GM12878 (cell line): ENCODE measurements at regions not wholly inside any gene's neighbourhood (a gene's known extent, or its start where the extent isn't known, plus 50 kb on each side); places are given as distances from the start of the nearest gene placed in this dataset.

Experiments used
- ATAC-seq: fragments of 200-7000 bp; cut with Tn5 transposase; 3 replicates; pipeline ENCODE4 v1.9.1; 2020; ENCODE audit warnings: mild to moderate bottlenecking, moderate library complexity
- BruUV-seq: library from RNA; stranded (reverse); fragments of 400-500 nt; replicated peaks from 2 replicates; lab custom pipeline; 2021; lab: Mats Ljungman, UMichigan
- CTCF ChIA-PET: fragments of 300-600 bp; sonication (Branson Sonifier 250); formaldehyde crosslinking; extraction: SDS; loops from one replicate; lab custom pipeline; 2021; ENCODE audit warnings: inconsistent platforms; lab: Yijun Ruan, JAX
- POLR2A ChIA-PET: fragments of 350-600 bp; formaldehyde crosslinking; extraction: SDS; loops from one replicate; lab custom pipeline; 2021; ENCODE audit warnings: inconsistent platforms; lab: Charles Lee
- RAD21 ChIA-PET: fragments of 300-600 bp; sonication (Branson Sonifier 250); formaldehyde crosslinking; loops from one replicate; lab custom pipeline; 2023; ENCODE audit warnings: antibody characterized with exemption; ENCODE audit not compliant: unreplicated experiment; lab: Charles Lee
- SMC1A ChIA-PET: fragments of 300-600 bp; sonication (Branson Sonifier 250); formaldehyde crosslinking; loops from one replicate; lab custom pipeline; 2023; ENCODE audit not compliant: unreplicated experiment, uncharacterized antibody; lab: Charles Lee
- DNase-seq: peaks from one replicate; pipeline ENCODE4 v3.0.0-alpha.2; 2011; ENCODE audit warnings: low read depth, low spot score
- FAIRE-seq: peaks from 3 replicates; lab custom pipeline; 2011; peaks lifted over from hg19 to GRCh38; lab: Jason Lieb, UNC
- H2AFZ ChIP-seq: 2 replicates; pipeline ENCODE4 v1.6.0; 2011; ENCODE audit warnings: low read depth, low read length, control low read depth; ENCODE audit not compliant: control insufficient read depth
- H3K27ac ChIP-seq: 2 replicates; pipeline ENCODE4 v1.5.1; 2011; ENCODE audit warnings: control low read depth; ENCODE audit not compliant: control insufficient read depth, insufficient read depth
- H3K27me3 ChIP-seq, 2 experiments: replicated peaks in 1 of 2; 2 replicates each; pipeline versions ENCODE4 v1.6.0 to v1.6.1; 2011; ENCODE audit warnings: low read length in 1 of 2; ENCODE audit not compliant: control insufficient read depth in 2 of 2, insufficient read depth in 2 of 2
- H3K36me3 ChIP-seq, 2 experiments: 2 replicates each; pipeline ENCODE4 v1.5.1; 2011; ENCODE audit warnings: low read length in 1 of 2; ENCODE audit not compliant: control insufficient read depth in 2 of 2, insufficient read depth in 2 of 2
- H3K4me1 ChIP-seq: 2 replicates; pipeline ENCODE4 v1.6.1; 2011; ENCODE audit warnings: mild to moderate bottlenecking, low read length, moderate library complexity, mixed read lengths; ENCODE audit not compliant: control insufficient read depth, insufficient read depth
- H3K4me2 ChIP-seq: 2 replicates; pipeline ENCODE4 v1.6.0; 2011; ENCODE audit warnings: control low read depth; ENCODE audit not compliant: control insufficient read depth, insufficient read depth
- H3K4me3 ChIP-seq: fragments of 200-600 bp; sonication (generic); 2 replicates; pipeline ENCODE4 v1.5.1; 2016
- H3K79me2 ChIP-seq: 2 replicates; pipeline ENCODE4 v1.6.0; 2011; ENCODE audit warnings: low read length; ENCODE audit not compliant: control insufficient read depth, insufficient read depth
- H3K9ac ChIP-seq: 2 replicates; pipeline ENCODE4 v1.8.0; 2011; ENCODE audit warnings: low read length, control low read depth, mixed read lengths; ENCODE audit not compliant: control insufficient read depth, insufficient read depth
- H3K9me3 ChIP-seq: replicated peaks from 3 replicates; pipeline ENCODE4 v1.5.1; 2011; ENCODE audit warnings: mild to moderate bottlenecking, low read length; ENCODE audit not compliant: control insufficient read depth, insufficient read depth
- H4K20me1 ChIP-seq: 2 replicates; pipeline ENCODE4 v1.6.0; 2011; ENCODE audit not compliant: control insufficient read depth, insufficient read depth
- BCL11A ChIP-seq: IDR thresholded peaks from 2 replicates; pipeline ENCODE4 v1.6.1; 2011; ENCODE audit warnings: low read depth, low read length
- CBFB ChIP-seq: IDR thresholded peaks from 2 replicates; pipeline ENCODE4 v1.6.1; 2016; ENCODE audit warnings: antibody characterized with exemption, low read depth
- CBX3 ChIP-seq: fragments of 200-600 bp; sonication (generic); IDR thresholded peaks from 2 replicates; pipeline ENCODE4 v1.6.1; 2016; ENCODE audit warnings: low read depth, borderline replicate concordance
- ELK1 ChIP-seq: IDR thresholded peaks from 2 replicates; pipeline ENCODE4 v1.6.1; 2012; ENCODE audit warnings: low read depth, low read length, improper control_type of control experiment
- MXI1 ChIP-seq: fragments of 150-350 bp; IDR thresholded peaks from 2 replicates; pipeline ENCODE4 v1.6.1; 2011; ENCODE audit warnings: low read depth, mild to moderate bottlenecking, inconsistent platforms, low read length, improper control_type of control experiment
- MYB ChIP-seq: fragments of 150-350 bp; IDR thresholded peaks from 2 replicates; pipeline ENCODE4 v1.6.1; 2014; ENCODE audit warnings: mild to moderate bottlenecking, low read depth, low read length, borderline replicate concordance
- NFYA ChIP-seq: IDR thresholded peaks from 2 replicates; pipeline ENCODE4 v1.6.1; 2011; ENCODE audit warnings: low read depth, mild to moderate bottlenecking, low read length, improper control_type of control experiment, borderline replicate concordance
- SPI1 ChIP-seq: IDR thresholded peaks from 2 replicates; pipeline ENCODE4 v1.6.1; 2011; ENCODE audit warnings: low read depth, mild to moderate bottlenecking, low read length, moderate library complexity, borderline replicate concordance; ENCODE audit not compliant: insufficient read depth
- STAT3 ChIP-seq: IDR thresholded peaks from 2 replicates; pipeline ENCODE4 v1.6.1; 2011; ENCODE audit warnings: low read depth, low read length, improper control_type of control experiment
- WGBS: methylation state at CpG from one replicate; pipeline ENCODE4 v1.1.6; 2016; ENCODE audit warnings: low lambda C conversion rate; ENCODE audit not compliant: insufficient replicate concordance, insufficient coverage; ENCODE audit errors: missing lambda C conversion rate; 5-methylcytosine and 5-hydroxymethylcytosine counted together
- in situ Hi-C: fragments of 300-500 bp; cut with MboI; formaldehyde crosslinking; loops from 9 replicates; pipeline ENCODE4 v1.14.3; 2018; ENCODE audit warnings: mixed read lengths
- intact Hi-C: fragments of 100-400 bp; cut with micrococcal nuclease; formaldehyde crosslinking; loops from one replicate; pipeline ENCODE4 v1.14.2; 2022; ENCODE audit not compliant: unreplicated experiment
- TF ChIP-seq, protein P1 (sequence below): fragments of 450-650 bp; IDR thresholded peaks from 2 replicates; pipeline ENCODE4 v1.6.1; 2017; ENCODE audit warnings: borderline replicate concordance
- TF ChIP-seq, protein P2 (sequence below): IDR thresholded peaks from 2 replicates; pipeline ENCODE4 v1.6.1; 2012; ENCODE audit warnings: improper control_type of control experiment, low read depth, low read length; ENCODE audit not compliant: insufficient replicate concordance
- TF ChIP-seq, protein P3 (sequence below): fragments of 450-650 bp; conservative IDR thresholded peaks from 2 replicates; pipeline ENCODE4 v1.6.1; 2017; ENCODE audit warnings: mild to moderate bottlenecking, moderate library complexity
- TF ChIP-seq, protein P4 (sequence below): IDR thresholded peaks from 2 replicates; pipeline ENCODE4 v1.6.1; 2012; ENCODE audit warnings: low read depth, low read length, improper control_type of control experiment

- ATAC-seq (no peak), DNase-seq (no peak), FAIRE-seq (no peak)
- WGBS, result 42% methylated on average over 4 of the region's 4 CpGs
- ChIA-PET CTCF (interaction anchor here (1.3 to 6.5 kb wide), 3 partner anchors 23 to 383 kb away, joined by 4 to 200 read pairs (median 8); no protein-coding TSS in a partner anchor), POLR2A (no interaction called here), RAD21 (interaction anchor here (1.0 to 3.3 kb wide), 4 partner anchors 10 to 408 kb away, joined by 3 to 58 read pairs (median 3); no protein-coding TSS in a partner anchor), SMC1A (interaction anchor here (0.6 to 7.3 kb wide), 10 partner anchors 9 to 477 kb away, joined by 3 to 201 read pairs (median 4); partner anchors contain the start of genes SAMD3 and TMEM200A)
- intact Hi-C loops (no loop called here), in situ Hi-C loops (loop anchor here (5.0 kb wide), 1 partner anchor 378 kb away; no protein-coding TSS in a partner anchor)
- H3K79me2 ChIP-seq, result no peaks in the 10 kb centered on the region
- no peaks in the 10 kb centered on the region; the same call in 2 of the 3 replicates for H3K9me3 ChIP-seq
- no peak overlapping the region for H3K4me3 ChIP-seq
- no peaks in the 10 kb centered on the region for H3K4me1 ChIP-seq
- H3K4me2 ChIP-seq, result no peak overlapping the region
- H3K9ac ChIP-seq, result no peak overlapping the region
- H3K36me3 ChIP-seq, result no peaks in the 10 kb centered on the region
- H3K27me3 ChIP-seq, result no peaks in the 10 kb centered on the region
- no peak overlapping the region for H2AFZ ChIP-seq
- H3K27ac ChIP-seq, result no peak overlapping the region
- BruUV-seq, result no TSS peak
- H4K20me1 ChIP-seq, result no peaks in the 10 kb centered on the region
- no peak for TF ChIP-seq CBFB
- TF ChIP-seq ELK1, result no peak
- TF ChIP-seq MYB, result no peak
- no peak for TF ChIP-seq BCL11A
- TF ChIP-seq, protein P1, sequence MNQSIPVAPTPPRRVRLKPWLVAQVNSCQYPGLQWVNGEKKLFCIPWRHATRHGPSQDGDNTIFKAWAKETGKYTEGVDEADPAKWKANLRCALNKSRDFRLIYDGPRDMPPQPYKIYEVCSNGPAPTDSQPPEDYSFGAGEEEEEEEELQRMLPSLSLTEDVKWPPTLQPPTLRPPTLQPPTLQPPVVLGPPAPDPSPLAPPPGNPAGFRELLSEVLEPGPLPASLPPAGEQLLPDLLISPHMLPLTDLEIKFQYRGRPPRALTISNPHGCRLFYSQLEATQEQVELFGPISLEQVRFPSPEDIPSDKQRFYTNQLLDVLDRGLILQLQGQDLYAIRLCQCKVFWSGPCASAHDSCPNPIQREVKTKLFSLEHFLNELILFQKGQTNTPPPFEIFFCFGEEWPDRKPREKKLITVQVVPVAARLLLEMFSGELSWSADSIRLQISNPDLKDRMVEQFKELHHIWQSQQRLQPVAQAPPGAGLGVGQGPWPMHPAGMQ, result no peak
- TF ChIP-seq SPI1, result no peak
- no peak for TF ChIP-seq MXI1
- TF ChIP-seq, protein P2, sequence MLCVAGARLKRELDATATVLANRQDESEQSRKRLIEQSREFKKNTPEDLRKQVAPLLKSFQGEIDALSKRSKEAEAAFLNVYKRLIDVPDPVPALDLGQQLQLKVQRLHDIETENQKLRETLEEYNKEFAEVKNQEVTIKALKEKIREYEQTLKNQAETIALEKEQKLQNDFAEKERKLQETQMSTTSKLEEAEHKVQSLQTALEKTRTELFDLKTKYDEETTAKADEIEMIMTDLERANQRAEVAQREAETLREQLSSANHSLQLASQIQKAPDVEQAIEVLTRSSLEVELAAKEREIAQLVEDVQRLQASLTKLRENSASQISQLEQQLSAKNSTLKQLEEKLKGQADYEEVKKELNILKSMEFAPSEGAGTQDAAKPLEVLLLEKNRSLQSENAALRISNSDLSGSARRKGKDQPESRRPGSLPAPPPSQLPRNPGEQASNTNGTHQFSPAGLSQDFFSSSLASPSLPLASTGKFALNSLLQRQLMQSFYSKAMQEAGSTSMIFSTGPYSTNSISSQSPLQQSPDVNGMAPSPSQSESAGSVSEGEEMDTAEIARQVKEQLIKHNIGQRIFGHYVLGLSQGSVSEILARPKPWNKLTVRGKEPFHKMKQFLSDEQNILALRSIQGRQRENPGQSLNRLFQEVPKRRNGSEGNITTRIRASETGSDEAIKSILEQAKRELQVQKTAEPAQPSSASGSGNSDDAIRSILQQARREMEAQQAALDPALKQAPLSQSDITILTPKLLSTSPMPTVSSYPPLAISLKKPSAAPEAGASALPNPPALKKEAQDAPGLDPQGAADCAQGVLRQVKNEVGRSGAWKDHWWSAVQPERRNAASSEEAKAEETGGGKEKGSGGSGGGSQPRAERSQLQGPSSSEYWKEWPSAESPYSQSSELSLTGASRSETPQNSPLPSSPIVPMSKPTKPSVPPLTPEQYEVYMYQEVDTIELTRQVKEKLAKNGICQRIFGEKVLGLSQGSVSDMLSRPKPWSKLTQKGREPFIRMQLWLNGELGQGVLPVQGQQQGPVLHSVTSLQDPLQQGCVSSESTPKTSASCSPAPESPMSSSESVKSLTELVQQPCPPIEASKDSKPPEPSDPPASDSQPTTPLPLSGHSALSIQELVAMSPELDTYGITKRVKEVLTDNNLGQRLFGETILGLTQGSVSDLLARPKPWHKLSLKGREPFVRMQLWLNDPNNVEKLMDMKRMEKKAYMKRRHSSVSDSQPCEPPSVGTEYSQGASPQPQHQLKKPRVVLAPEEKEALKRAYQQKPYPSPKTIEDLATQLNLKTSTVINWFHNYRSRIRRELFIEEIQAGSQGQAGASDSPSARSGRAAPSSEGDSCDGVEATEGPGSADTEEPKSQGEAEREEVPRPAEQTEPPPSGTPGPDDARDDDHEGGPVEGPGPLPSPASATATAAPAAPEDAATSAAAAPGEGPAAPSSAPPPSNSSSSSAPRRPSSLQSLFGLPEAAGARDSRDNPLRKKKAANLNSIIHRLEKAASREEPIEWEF, result no peak
- no peak for TF ChIP-seq NFYA
- TF ChIP-seq, protein P3, sequence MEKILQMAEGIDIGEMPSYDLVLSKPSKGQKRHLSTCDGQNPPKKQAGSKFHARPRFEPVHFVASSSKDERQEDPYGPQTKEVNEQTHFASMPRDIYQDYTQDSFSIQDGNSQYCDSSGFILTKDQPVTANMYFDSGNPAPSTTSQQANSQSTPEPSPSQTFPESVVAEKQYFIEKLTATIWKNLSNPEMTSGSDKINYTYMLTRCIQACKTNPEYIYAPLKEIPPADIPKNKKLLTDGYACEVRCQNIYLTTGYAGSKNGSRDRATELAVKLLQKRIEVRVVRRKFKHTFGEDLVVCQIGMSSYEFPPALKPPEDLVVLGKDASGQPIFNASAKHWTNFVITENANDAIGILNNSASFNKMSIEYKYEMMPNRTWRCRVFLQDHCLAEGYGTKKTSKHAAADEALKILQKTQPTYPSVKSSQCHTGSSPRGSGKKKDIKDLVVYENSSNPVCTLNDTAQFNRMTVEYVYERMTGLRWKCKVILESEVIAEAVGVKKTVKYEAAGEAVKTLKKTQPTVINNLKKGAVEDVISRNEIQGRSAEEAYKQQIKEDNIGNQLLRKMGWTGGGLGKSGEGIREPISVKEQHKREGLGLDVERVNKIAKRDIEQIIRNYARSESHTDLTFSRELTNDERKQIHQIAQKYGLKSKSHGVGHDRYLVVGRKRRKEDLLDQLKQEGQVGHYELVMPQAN, result no peak
- TF ChIP-seq, protein P4, sequence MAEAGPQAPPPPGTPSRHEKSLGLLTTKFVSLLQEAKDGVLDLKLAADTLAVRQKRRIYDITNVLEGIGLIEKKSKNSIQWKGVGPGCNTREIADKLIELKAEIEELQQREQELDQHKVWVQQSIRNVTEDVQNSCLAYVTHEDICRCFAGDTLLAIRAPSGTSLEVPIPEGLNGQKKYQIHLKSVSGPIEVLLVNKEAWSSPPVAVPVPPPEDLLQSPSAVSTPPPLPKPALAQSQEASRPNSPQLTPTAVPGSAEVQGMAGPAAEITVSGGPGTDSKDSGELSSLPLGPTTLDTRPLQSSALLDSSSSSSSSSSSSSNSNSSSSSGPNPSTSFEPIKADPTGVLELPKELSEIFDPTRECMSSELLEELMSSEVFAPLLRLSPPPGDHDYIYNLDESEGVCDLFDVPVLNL, result no peak
- TF ChIP-seq STAT3, result no peak
- TF ChIP-seq CBX3, result no peak
Measured at GRCh38 chr6:130700397-130700796, 126.8 kb upstream of the SMLR1 start.
